HG02678 (cell line): ENCODE measurements at regions not wholly inside any gene's neighbourhood (a gene's known extent, or its start where the extent isn't known, plus 50 kb on each side); places are given as distances from the start of the nearest gene placed in this dataset.
"Not testable (repeated sequence)": the region's sequence is repeated elsewhere in the genome, so short reads cannot be mapped to it uniquely, and the experiment has no call there.

ENCODE experiments used
- ATAC-seq: cut with Tn5 transposase; IDR thresholded peaks from one replicate; pipeline ENCODE4 v1.9.1; 2021; ENCODE audit warnings: mild to moderate bottlenecking, moderate library complexity; ENCODE audit not compliant: unreplicated experiment

DNA sequence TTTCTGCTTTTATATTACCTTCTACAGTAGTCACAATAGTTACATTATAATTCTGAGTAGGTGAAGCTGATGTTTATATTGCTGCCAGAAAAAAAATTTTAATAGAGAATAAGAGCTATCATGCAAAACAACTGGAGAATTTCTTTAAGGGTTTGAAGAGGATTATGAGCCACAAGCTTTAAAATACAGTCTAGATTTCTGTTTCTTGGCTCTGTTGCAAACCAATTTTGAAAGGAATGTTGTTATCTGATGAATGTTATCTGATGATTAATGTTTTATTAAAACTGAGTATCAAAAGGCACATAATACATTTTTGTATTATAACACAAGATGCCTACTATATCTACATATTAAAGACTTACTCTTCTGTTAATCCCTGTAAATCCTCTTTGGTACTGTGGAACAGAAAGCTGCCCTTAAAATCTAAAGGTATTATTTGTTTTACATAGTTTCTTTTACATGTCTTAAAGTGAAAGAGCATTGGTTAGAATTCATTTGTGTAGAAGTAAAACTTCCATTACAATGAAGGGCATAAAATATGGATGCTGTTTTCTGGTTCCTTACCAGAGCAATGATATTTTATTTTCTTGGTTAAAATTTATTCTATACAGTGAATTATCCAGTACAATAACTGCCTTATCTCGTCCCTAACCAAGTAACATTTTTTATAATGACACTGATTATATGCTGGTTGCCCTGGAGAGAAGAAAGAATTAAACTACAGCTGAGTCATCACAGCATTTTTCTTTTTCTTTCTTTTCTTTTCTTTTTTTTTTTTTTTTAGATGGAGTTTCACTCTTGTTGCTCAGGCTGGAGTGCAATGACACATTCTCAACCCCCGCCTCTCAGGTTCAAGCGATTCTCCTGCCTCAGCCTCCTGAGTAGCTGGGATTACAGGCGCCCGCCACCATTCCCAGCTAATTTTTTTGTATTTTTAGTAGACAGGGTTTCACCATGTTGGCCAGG, 205.7 kb downstream of the TANC2 start:
- no peak for ATAC-seq

DNA sequence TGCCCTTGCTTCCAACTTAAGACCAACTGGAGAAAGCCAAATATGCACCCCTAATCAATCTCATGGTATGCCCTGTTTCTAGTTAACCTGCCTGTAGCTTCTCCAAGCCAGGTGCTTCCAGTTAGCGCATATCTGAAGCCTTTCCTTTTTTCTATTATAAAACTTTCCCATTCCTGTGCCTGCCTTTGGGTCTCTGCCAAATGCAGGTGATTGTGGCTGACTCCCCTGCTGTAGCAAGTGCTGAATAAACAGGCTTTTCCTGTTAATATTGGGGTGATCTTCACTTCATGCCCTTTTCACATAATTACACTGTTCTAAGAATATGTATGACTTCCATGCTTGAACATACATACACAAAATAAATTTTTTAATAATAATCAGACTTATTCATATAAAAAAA, 207.4 kb downstream of the TANC2 start:
- ATAC-seq: no peak

DNA sequence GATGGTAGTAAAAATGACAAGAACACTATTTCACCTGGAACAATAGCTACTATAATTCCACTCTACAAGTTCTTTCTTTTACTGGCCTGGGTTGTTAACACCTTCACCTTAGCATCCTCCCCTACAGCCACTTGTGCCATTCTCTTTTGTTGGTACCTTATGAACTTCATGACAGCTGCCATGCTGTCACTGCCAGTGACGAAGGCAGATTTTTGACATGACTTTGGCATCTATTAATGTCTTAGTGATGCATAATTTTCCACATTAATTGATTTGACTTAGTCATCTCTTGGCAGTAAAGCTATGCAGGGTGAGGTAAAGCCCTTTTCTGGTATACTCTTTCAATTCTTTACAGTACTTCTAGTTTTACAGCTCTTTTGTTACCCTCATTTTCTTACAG, 207.9 kb downstream of the TANC2 start:
- ATAC-seq: no peak

DNA sequence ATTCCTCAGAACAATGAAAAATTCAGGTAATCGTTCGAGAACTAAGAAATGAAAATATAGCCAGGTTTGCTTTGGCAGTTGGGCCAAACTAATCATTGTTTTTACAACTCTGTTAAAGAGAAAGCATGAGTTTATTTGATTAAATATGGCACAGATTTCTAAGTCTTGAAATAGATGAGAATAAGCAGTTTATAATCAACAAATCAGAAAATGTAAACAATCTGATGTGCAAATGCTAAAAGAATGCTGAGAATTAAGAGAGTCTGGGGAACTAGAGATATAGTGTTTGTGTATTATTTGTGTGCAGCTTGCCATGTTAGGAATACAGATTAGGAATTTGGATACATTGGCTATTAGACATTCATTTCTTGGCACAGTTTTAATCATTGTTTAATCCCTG, 212.5 kb downstream of the TANC2 start:
- no peak for ATAC-seq

DNA sequence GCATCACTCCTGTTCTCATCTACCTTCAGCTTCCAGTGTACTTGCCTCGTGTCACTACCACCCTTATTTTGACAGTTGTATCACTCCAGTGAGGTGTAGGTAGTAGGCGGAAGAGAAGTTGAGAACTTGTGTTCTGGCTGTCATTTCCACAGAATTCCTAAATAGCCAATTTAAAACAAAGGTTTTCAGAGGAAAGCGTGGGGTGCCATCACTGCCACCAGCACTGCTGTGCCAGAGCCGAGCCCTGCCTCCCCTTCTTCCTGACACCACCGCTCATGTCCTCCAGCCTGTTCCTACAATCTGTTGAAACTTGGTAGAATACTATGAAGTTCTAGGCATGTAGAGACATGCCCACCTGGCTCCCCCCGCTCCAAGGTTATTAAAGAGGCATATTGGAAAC, 215.8 kb downstream of the TANC2 start:
- ATAC-seq: no peak

DNA sequence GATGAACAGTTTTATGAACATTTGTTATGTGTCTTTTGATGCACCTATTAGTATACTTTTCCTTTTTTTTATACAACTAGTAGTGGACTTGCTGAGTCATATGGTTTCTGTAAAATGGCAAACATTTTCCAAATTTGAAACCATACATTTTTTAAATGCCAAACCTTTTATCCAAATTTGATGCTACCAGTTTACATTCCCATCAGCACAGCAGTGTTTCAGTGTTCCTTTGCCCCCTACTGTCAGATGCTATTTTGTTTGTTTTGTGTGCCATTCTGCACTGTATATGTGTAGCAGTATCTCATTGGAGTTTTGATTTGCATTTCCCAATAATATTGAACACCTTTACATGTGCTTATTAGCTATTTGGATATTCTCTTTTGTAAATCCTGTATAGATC, 219.4 kb downstream of the TANC2 start:
- ATAC-seq: no peak

DNA sequence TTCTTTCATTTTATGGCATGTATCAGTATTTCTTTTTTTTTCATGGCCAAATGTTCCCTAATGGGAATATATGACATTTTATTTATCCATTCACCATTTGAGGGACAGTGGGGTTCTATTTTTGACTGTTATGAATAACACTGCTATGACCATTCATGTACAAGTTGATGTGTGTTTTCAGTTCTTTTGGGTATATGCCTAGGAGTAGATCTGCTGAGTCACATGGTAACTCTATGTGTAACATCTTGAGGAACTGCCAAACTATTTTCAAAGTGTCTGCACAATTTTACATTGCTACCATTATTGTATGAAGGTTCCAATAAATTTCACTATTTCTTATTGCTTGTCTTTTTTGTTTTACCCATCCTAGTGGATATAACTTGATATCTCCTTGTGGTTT, 223.0 kb downstream of the TANC2 start:
- ATAC-seq: no peak

DNA sequence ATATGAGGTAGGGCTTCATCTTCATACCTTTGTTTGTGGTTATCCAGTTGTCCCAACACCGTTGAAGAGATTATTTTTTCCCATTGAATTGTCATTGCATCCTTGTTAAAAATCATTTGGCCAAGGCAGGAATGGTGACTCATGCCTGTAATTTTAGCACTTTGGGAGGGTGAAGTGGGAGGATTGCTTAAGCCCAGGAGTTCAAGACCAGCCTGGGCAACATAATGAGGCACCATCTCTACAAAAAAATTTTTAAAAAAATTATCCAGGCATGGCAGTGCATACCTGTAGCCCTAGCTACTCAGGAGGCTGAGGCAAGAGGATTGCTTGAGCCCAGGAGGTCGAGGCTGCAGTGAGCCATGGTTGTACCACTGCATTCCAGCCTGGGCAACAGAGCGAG, 223.9 kb downstream of the TANC2 start:
- no peak for ATAC-seq

DNA sequence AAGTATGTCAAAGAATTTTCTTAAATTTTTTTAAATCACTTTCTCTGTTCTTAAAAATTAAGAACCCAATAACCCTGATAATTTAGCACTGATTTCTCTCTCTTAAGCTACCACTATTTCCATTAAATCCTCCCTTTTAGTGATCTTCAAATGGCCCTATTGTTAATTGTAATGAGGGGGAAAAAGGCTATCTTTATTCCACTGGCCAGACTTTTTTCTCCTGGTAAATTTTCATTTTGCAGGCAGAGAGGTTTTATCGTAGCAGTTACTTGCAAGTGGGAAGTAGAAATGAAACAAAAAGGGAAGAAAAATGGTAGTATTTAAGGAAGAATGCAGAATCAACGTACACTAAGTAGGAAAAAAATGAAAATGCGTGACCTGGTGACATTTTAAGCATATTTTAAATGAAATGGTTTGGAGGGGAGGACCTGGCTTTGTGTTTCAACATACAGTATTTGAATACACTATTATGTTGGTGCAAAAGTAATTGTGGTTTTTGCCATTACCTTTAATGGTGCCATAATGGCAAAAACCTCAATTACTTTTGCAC, 224.9 kb downstream of the TANC2 start:
- no peak for ATAC-seq

DNA sequence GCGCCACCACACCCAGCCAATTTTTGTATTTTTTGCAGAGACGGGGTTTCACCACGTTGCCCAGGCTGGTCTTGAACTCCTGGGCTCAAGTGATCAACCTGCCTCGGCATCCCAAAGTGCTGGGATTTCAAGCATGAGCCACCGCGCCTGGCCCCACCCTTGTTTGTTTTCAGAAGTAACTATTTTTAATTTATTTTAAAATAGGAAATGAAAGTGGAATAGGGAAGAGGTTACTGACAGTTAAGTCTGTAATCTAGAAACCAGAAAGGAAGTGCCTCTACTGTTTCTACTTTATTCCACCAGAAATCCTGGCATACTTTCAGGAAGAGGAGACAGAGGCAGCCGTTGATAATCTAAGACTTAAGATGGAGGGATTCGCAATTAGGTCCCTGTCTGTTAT, 225.6 kb downstream of the TANC2 start:
- no peak for ATAC-seq

DNA sequence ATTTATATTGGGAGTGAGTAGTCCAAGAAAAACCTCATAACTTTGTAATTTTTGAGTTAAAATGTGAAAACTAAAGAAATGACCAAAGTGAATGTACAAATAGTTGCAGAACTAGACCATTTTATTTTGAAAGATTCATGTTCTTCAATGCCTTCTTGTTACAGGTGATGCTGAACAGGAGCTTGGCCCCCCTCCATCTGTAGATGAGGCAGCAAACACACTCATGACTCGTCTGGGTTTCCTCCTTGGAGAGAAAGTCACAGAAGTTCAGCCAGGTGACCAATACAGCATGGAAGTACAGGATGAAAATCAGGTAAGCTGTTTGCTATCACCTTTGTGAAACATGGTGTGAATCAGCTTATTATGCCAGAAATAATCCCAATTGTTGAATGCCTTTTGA, 227.8 kb downstream of the TANC2 start:
- ATAC-seq: no peak

DNA sequence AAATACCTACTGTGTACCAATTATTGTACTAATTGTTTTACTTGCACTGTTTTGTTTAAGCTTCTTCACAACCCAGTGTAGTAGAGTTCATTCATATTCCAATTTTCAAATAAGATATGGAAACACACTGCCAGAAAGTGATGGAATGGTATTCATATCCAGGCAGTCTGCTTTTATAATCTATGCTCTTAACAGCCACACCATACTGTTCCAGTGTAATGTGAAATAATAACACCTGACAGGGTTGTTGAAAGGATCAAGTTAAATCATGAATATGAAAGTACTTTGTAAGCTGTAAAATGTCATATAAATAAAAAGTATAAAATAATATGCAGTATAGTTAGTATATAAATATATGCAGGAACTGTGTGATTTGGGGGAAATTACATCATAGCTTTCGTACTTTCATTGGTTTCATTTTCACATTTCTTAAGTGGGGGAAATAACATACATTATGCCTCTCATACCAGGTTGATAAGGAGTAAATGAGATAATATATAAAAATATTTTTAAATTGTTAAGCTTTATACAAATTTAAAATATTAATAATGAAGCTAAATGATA, 230.8 kb downstream of the TANC2 start:
- ATAC-seq: no peak

DNA sequence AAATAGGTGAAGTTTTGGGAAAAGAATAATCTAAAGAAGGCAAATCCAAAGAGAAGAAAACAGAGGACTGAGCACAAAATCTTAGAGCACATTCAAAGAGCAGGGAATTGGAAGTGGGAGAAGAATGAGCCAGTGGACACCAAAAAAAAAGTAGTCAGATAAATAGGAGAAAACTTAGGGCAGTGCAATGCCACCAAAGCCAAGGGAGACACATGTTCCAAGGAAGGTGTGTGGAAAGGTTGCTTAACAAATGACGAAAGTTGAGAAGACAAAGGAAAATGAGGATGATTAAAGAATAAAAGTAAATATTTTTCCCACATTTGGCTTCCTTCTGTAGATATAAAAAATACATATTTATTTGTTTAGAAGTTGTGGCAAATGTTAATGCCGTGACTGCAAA, 237.6 kb downstream of the TANC2 start:
- ATAC-seq: no peak

DNA sequence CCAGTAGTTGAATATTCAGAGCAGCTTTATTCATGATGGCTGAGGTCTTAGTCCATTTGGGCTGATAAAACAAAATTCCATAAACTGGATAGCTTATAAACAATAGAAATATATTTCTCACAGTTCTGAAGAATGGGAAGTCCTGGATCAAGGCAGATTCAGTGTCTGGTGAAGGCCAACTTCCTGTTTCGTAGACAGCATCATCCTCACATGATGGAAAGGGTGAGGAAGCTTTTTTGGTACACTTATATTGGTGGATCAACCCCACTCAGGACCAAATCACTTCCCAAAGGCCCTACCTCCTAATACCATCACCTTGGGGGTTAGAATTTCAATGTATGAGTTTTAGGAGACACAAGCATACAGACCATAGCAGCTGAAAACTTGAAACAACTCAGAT, 224.2 kb downstream of the CYB561 start:
- ATAC-seq: no peak

DNA sequence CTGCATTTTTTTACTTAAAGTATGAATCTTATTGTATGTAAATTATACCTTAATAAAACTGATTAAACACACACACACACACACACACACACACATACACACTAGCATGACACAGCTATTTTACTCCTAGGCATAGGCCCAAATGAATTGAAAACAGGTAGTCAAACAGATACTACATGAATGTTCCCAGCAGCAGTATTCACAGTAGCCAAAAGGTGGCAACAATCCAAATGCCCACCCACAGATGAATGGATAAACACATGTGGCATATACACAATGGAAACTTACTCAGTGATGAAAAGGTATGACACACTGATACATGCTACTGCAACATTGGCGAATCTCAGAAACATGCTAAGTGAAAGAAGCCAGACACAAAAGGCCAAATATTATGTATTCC, 223.5 kb downstream of the CYB561 start:
- ATAC-seq: no peak

DNA sequence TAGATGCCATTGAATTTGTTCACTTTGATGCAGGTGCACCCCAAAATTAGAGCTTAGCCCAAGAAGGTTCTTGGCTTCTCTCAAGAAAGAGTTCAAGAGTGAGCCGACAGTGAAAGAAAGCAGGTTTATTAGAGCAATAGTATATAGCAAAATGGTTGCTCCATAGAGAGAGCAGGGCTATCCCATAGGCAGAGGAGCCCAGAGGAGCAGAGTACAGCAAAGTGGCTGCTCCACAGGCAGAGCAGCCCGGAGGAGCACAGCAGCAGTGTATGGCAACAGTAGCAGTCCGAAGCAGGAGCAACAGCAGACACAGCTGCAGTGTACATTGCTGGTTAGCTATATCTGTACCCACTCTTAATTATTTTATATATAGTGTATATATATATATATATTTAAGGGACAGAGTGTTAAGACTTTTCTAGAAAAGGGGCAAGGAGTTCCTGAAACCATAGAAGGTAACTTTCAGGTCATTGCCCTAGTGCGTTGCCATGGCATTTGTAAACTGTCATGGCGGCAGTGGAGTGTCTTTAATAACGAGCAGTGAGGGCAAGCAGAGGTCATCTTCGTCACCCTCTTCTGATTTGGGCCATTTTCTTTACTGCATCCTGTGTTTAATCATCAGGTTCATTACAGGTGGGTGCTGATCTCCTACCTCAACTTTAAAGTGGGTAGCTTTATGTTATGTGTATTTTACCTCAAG, 222.7 kb downstream of the CYB561 start:
- ATAC-seq: no peak

DNA sequence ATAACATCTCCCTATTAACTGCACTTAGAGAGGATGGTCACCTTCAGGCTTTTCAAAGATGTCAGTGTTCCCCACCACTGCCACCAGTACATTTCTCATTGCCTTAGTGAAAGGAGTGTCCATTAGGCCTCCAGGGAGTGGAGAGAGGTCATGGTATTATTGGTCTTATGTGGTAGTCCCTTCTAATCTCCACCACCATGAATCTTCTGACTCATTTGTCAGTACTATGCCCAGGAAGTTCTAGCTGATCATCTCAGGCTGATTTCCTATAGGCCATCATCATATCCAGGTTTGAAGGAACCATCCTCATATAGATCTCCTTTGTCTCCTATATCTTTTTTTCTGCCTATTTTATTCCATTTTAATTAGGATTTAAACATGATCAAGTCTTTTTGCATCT, 221.5 kb downstream of the CYB561 start:
- no peak for ATAC-seq

DNA sequence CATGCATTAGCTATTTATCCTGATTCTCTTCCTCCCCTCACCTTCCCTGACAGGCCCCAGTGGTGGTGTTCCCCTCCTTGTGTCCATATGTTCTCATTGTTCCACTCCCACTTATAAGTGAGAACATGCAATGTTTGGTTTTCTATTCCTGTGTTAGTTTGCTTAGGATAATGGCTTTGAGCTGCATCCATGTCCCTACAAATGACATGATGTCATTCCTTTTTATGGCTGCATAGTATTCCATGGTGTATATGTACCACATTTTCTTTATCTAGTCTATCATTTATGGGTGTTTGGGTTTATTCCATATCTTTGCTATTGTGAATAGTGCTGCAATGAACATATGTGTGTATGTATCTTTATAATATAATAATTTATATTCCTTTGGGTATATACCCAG, 219.4 kb downstream of the CYB561 start:
- not testable (repeated sequence) for ATAC-seq

DNA sequence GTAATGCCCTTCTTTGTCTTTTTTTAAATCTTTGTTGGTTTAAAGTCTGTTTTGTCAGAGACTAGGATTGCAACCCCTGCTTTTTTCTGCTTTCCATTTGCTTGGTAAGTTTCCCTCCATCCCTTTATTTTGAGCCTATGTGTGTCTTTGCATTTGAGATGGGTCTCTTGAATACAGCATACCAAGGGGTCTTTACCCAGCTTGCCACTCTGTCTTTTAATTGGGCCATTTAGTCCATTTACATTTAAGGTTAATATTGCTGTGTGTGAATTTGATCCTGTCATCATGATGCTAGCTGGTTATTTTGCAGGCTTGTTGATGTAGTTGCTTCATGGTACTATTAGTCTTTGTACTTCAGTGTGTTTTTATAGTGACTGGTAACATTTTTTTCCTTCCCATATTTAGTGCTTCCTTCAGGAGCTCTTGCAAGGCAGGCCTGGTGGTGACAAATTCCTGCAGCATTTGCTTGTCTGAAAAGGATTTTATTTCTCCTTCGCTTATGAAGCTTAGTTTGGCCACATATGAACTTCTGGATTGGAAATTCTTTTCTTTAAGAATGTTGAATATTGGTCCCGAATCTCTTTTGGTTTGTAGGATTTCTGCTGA, 215.0 kb downstream of the CYB561 start:
- not testable (repeated sequence) for ATAC-seq

DNA sequence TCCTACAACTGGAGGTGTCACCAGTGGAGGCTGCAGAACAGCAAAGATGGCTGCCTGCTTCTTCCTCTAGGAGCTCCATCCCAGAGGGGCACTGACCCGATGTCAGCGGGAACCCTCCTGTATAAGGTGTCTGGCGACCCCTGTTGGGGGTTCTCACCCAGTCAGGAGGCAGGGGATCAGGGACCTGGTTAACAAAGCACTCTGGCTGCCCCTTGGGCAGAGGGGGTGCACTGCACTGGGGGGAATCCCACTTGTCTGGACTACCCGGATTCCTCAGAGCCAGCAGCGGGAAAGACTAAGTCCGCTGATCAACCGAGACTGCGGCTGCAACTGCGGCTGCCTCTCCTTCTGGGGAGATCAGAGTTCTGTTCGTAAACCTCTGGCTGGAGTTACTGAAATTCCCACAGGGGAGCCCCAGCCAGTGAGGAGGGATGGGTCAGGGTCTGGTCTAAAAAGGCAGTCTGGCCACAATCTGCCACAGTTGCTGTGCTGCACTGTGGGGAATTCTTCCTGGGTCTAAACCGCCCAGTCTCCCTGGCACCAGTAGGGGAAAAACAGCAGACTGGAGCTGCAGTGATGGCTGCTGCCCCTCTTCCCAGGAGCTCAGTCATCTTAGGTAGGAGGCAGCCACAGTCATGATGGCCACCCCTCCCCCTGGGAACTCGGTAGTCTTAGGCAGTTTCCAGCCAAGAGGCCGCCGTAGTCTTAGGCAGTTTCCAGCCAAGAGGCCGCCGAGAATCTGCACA, 213.4 kb downstream of the CYB561 start:
- ATAC-seq: no peak

DNA sequence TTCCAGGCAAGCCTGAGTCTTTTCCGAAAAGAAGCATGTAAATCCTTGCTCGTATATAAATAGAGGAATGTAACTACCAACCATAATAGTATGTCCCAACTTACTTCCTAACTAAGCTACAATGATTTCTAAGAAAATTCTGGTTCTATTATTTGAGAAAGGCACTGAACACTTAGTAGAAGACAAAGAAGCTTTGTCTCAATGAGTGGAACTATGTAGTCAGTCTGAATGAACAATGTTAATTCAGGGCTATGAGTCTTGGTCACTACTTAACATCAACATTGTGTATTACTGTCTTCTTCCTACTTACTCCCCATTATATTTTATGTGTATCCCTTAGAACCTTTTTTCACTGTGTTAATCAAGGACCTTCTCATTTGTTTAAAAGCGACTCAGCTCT, 206.0 kb downstream of the CYB561 start:
- ATAC-seq: no peak
